ENCODE measurements at regions not wholly inside any gene's neighbourhood (a gene's known extent, or its start where the extent isn't known, plus 50 kb on each side); places are given as distances from the start of the nearest gene placed in this dataset.

- no peak for ATAC-seq
- no peak for DNase-seq (ENCODE audit: low spot score)
Measured at GRCh38 chr1:84759756-84760155, 69.5 kb upstream of the SSX2IP start.

DNA sequence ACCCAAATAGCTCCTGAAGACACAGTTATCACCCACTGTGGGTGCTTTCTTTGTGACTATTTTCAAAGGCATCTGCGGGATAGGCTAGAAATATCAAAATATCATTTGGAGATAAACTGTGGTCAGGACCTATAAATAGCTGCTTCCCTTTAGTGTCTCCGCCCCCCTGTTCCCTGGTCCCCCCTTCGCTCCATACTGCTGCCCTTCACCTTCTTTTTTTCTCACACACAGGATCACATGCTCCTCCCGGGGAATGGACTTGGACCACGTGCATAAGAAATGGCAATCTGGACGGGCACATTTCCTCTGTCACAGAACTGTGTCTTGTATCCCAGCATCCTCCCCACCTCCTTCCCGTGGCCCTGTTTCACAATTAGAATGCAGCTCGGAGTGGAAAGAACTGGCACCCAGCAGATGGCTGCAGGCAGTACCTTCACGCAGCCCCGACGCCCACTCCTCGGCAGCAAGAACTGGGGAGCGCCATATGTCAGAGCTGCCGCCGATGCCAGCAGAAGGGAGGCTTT lies 68.8 kb upstream of the SSX2IP start:
- DNase-seq (ENCODE audit: low spot score) (no peak), ATAC-seq (no peak)

- DNase-seq (ENCODE audit: low spot score) (no peak), ATAC-seq (no peak)
Measured at GRCh38 chr1:84758476-84758875, 68.2 kb upstream of the SSX2IP start.

GRCh38 chr1:84757301-84757700 lies 67.0 kb upstream of the SSX2IP start:
- DNase-seq (ENCODE audit: low spot score) (no peak), ATAC-seq (peak; percentile 37)

DNA sequence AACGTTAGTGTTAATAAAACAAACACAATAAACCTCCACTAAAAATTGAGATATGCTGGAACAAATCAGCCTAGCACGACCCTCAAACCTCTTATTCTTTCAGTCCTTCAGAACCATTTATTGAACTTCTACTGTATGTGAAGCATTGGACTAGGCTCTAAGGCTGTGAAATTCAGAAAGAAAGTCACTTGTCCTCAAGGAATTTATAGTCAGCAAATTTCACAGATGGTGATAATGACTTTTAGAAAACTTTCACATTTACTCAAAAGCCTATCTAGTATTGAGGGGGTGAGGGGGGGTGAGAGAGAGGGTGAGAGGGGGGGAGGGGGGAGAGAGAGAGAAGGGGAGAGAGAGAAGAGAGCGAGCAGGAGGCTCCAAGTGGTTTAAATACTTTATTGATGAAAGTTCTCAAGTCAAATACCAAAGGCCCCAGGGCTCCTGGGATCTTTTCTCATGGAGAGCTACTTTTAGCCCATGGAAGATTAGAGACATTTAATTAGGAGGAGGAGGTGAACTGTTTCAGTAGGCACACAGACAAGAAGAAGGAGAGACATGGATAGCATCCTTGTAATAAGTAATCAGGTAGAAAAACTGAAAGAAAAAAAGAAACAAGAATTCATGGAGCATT lies 66.3 kb upstream of the SSX2IP start:
- DNase-seq (ENCODE audit: low spot score) (no peak), ATAC-seq (no peak)

- DNase-seq (ENCODE audit: low spot score): no peak
- ATAC-seq: no peak
Measured at GRCh38 chr1:84756001-84756400, 65.7 kb upstream of the SSX2IP start.

DNA sequence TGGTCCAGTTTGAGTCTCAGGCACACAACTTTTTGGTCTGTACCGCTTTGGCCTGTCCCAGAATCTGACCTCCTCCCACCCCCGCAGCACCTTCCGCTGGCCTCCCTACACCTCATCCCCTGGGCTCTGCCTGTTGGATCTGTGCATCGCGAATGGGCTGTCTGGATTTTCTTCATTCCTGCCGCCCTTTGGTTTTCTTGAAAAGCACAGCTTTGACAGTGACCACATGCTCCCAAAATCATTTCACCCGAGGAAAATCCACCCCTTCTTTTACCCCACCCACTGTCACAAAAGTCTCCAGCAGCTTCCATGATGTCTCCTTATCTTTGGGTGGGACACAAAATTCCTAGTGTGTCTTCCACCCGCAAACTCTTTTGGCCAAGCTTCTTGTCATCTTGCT lies 65.0 kb upstream of the SSX2IP start:
- no peak for DNase-seq (ENCODE audit: low spot score)

GRCh38 chr1:84754386-84754703 lies 64.1 kb upstream of the SSX2IP start:
- ATAC-seq (no peak), DNase-seq (ENCODE audit: low spot score) (no peak)

More for the DNA sequence above, 65.0 kb upstream of the SSX2IP start:
- no peak for ATAC-seq

DNA sequence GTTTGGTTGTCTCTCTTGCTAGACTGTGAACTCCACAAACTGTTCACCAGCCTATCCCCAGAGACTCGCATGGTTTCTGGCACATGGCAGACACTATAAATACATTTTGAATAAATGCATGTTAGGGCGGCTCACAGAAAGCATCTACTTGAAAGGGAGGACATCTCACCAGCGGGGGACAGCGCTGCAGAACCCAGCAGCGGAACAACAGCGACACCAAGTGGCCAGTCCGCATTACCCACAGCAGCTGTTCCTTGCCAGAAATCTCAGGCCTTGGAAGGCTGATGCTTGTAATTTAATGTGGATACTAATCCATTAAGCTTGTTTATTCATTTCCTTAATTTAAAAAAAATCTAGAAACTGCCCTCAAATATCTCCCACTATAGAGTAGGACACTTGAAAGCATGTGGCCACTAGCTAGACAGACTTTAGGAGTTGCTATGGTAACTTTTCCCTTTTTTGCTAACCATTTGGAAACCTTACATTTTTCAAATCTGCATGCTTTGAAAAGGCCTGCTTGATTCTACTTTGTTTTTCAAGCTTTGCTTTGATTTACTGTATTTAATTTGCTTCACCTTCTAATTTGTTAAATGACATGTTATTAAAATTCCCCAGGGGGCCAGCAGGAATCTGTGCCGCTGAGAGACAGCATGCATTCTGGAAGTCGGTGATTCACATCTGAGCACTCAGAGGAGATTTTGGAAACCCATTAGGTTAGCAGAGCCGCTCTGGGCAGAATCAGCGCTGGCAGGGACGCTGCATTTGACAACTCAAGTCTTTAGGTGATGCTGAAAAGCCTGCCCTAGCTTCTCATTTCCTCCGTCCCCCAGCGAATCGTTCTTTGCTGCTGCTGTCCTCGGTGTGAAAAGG lies 63.5 kb upstream of the SSX2IP start:
- peak; percentile 75 for DNase-seq (ENCODE audit: low spot score)
- peak; percentile 100 for ATAC-seq

DNA sequence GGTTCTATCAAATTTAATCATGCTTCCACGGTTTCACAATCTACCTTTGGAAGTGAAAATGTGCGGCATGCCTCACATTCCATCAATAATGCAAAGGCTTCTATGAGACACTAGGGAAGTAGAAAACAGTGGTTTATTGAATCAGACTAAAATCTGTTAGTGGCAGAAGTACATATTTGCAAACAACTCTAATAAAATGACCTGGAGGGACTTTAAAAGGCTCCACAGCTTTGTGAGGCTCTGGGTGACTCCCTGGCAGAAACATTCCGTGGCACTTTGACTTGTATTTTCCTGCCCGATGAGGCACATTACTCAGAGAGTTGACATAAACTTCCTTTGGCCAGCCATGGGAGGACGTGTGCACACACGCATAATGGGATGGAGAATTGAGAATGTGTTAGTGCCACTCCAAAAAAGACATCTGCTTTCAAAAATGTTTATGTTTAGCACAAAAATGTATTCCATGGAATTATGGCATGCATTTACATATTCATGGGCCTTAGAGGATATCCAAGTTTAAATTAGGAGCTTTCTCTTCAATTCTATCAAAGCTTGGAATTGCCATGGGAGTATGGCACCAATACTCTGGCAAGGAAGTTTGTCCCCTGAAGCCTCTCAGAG lies 60.0 kb upstream of the SSX2IP start:
- no peak for DNase-seq (ENCODE audit: low spot score)
- no peak for ATAC-seq

DNA sequence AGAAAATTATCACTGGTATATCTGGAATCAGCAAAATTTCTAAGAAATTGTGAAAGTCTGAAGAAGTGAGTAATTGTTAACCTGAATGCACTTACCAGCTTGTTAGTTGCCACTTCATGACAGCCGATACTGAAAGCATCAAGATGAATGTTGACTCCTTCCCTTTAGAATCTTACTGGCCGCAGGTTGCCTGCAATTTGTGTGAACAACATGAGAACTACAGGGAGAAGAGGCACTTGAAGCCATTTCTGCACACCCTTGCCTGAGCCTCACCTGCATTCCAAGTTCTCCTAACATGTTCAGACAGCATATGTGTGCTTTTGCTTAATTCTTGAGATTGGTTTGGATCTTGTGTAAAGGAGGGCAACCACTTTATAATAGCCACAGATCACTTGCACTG lies 59.2 kb upstream of the SSX2IP start:
- DNase-seq (ENCODE audit: low spot score): no peak
- ATAC-seq: no peak

DNA sequence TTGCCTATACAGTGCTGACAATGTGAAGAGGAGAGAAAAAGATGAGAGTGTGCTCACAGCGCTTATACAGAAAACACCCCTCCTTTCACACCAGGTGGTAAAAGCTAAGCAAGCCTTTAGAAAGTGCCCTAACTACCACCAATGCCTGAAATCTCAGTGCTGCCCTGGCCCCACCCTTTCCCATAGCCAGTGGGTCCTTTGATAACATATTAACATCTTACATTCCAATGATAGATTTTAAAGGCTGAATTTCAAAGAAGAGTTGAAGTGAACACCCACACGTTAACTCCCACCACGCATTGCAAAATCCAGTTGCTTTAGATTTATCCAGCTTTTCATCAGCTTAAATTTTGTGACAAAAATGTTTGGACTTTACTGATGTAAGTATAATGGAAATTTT lies 58.1 kb upstream of the SSX2IP start:
- no peak for DNase-seq (ENCODE audit: low spot score)
- no peak for ATAC-seq

DNA sequence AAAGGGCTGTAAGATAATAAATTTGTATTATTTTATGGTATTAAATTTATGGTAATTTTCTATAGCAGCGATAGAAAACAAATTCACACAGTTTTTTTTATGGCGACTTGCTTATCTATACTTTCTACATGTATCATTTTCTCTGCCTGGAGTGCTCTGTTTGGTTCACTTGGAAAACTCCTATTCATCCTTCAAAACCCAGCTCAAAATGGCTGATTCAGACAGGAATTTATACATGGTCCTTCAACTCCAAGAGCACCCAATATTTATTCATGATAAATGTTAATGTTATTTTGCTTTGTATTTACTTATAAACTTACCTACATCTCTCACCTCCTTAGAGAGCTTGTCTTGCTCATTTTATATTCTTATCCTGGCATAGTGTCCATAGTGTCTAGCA lies 55.6 kb upstream of the SSX2IP start:
- DNase-seq (ENCODE audit: low spot score): no peak
- ATAC-seq: no peak

DNA sequence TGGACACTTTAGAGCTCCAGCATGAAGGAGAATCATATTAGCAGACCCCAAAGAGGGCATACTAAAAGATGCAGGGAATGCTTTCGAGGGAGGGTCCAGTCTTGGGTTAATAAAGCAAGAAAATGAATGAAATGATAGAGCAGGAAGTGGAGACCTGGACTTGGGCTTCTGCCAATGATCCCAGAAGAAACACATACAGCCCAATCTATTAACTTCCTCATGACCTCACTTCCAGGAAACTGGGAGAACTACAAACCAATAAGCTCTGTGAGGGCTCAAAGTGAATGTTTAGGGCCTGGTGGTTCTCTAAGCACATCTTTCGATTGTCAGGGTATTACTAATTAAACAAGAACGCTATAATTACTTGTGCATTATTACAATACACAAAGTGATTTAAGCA lies 53.6 kb upstream of the SSX2IP start:
- DNase-seq (ENCODE audit: low spot score): no peak
- no peak for ATAC-seq

- ATAC-seq (no peak), DNase-seq (ENCODE audit: low spot score) (no peak)
Measured at GRCh38 chr1:84742653-84743052, 52.4 kb upstream of the SSX2IP start.

DNA sequence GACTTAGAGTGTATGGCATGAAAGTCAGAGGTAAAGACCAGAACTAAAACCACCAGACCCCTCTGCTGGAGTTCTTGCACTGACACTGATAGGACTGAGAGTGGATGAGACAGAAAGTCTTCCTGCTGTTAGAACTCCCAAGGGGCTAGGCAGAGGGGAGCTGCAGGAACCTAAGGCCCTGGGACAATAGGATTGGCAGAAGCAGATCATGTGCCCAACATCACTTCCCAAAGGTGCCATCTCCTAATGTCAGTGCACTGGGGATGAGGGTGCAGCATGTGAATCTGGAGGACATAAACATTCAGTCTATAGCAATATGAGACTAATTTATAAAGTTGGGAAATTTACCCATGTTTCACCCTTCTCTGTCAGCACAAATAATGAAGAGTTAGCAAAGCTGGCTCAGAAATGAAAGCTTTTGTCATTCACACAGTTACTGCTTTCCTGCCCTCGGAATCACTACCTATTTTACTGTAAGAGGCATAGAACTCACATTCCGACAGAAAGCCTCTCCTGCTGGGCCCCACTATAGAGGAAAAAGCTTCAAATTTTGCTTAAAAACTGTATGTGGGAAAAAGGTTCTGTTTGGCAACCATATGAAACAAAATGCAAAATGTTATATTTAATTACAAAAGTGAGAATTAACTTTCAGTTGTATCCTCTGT lies 49.9 kb upstream of the SSX2IP start:
- ATAC-seq (no peak), DNase-seq (ENCODE audit: low spot score) (no peak)

Data from left lobe of liver (tissue), 2 donors.